PC-3 (cell line): ENCODE measurements at regions not wholly inside any gene's neighbourhood (a gene's known extent, or its start where the extent isn't known, plus 50 kb on each side); places are given as distances from the start of the nearest gene placed in this dataset.

Experiments
- EZH2 ChIP-seq: fragments of 300-600 bp; sonication (generic); IDR thresholded peaks from one replicate; pipeline ENCODE4 v1.6.1; 2017; ENCODE audit warnings: antibody characterized with exemption, mild to moderate bottlenecking, low read length; ENCODE audit not compliant: unreplicated experiment
- TF ChIP-seq, protein P1 (sequence below): fragments of 300-600 bp; sonication (generic); conservative IDR thresholded peaks from 2 replicates; pipeline ENCODE4 v1.5.1; 2017; ENCODE audit warnings: antibody characterized with exemption, low read depth, mild to moderate bottlenecking, low read length

GRCh38 chr1:234863551-234863971 is 253.6 kb upstream of the IRF2BP2 start:
- TF ChIP-seq, protein P1, sequence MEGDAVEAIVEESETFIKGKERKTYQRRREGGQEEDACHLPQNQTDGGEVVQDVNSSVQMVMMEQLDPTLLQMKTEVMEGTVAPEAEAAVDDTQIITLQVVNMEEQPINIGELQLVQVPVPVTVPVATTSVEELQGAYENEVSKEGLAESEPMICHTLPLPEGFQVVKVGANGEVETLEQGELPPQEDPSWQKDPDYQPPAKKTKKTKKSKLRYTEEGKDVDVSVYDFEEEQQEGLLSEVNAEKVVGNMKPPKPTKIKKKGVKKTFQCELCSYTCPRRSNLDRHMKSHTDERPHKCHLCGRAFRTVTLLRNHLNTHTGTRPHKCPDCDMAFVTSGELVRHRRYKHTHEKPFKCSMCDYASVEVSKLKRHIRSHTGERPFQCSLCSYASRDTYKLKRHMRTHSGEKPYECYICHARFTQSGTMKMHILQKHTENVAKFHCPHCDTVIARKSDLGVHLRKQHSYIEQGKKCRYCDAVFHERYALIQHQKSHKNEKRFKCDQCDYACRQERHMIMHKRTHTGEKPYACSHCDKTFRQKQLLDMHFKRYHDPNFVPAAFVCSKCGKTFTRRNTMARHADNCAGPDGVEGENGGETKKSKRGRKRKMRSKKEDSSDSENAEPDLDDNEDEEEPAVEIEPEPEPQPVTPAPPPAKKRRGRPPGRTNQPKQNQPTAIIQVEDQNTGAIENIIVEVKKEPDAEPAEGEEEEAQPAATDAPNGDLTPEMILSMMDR = no peak
- TF ChIP-seq EZH2 = no peak
